Nucleus accumbens (tissue), 56 donors: ENCODE measurements at regions not wholly inside any gene's neighbourhood (a gene's known extent, or its start where the extent isn't known, plus 50 kb on each side); places are given as distances from the start of the nearest gene placed in this dataset.

ENCODE experiments used
- DNase-seq, 56 donors: peaks; one replicate each; lab custom pipeline; 2025; lab: John Stamatoyannopoulos, UW

DNA sequence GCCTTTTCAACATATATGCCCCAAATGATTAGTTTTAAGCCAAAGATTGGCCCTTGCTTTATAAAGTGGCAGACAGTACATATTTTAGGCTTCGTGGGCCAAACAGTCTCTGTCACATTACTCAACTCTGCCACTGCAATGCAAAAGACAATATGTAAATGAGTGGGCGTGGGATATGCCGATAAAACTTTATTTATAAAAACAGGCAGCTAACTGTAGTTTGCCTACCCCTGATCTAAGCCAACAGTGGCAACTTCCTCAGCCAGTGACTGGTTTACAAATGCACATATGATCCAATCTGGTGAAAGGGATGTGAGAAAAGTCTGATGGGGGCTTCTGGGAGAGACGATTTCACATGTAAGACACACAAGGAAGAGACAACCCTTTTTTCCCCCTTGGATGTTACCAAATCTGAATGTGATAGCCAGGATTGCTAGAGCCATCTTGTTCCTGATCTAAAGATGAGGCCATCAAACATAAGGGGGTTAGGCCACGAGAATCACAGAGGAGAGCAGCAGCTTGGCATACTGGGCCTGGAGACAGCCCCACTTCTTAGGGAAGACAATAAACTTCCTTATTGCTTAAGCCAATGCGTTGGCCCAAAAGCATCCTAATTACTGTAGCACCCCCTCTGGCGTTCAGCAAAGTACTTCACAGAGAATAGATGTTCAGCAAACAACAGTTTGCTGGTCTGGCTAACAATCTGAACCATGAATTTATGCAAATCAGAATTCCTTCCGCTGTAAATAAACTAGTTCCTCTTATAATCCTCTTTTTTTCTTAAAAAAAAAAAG lies 75.2 kb upstream of the TMCC3 start:
- peak in 6 of 56 donors; percentile 3 to 14 (median 8) for DNase-seq

DNA sequence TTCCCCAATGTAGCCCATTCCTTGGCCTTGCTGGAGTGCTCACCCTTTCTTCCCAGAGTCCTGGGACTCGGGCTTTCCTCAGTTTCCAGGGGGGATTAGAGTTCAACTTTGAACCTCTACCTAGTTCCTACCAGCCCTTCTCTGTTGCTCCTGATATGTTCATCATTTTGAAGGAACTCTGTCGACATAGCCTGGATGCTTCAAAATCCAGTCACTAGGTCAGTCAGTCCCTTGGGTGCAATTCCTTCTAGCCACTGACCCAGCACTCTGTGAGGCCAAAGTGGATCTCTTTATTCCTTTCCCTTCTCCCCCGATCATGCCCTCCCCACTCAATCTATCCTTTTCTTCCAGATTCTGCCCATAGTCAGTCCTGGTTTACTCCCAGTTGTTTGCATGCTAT lies 72.3 kb upstream of the TMCC3 start:
- DNase-seq = no peak

DNA sequence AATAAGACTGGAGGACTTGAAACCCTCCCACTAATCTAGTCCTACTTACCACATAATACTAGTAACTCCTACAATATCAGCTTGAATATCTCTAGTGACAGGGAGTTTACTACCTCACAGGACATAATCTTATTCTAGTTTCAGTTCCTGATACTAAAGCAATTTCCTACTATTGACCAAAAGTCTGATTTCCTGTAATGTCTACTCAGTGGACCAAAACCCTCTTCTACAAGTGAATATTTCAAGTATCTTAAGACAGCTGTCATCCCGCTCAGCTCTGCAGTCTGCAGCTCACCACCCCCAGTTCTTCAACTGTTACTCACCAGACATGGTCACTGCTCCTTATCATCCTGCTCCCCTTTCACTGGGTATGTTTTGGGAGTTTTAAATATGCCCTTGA lies 70.8 kb upstream of the TMCC3 start:
- DNase-seq = no peak

DNA sequence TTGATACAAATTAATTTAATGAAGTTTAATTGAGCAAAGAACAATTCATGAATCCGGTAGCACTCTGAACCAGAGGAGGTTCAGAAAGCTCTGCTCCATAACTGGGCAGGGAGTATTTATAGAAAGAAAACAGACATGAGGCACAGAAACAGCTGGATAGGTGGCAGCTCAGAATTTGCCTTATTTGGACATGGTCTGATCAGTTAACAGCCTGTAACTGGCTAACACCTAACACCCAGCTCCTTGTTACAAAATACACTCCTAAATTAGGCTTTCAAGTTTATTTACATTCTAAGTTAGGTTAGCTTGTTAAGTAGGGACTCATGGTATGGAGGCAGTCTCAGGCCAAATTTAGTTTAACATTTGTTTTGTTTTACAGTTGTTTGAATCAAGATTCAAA lies 67.8 kb upstream of the TMCC3 start:
- DNase-seq = no peak

DNA sequence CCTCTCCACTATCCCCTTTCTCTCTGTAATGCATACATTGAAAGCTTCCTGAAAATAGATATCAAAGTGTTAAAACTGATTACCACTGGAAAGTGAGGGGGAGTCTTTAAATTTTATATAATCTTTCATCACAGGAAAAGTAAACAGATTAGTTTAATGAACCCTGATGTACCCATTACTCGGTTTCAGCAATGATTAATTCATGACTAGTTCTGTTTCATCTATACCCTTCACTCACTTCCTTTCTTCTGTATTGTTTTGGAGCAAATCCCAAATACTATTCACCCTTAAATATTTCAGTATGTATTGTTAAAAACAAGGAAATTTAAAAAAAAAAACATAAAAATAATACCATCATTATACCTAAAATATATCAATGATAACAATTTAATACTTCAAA lies 67.3 kb upstream of the TMCC3 start:
- DNase-seq = no peak

DNA sequence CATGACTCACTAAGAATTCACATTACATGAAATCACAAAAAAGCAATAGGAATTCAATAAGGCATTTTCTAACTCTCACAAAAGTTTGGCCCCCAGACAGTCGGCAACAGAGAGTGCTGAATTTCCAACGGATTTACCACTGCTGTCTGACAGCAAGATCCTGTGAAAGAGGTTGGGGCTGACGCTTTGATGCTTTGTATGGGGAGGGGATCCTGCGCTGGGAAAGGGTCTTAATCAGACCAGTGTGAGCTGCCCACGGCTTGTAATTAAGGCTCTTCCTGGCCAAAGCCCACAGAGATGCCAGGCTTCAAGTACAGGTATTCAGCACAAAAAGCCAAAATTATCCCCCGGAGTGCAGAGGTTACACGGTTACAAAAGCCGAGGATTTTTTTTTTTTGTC lies 66.8 kb upstream of the TMCC3 start:
- DNase-seq = no peak

DNA sequence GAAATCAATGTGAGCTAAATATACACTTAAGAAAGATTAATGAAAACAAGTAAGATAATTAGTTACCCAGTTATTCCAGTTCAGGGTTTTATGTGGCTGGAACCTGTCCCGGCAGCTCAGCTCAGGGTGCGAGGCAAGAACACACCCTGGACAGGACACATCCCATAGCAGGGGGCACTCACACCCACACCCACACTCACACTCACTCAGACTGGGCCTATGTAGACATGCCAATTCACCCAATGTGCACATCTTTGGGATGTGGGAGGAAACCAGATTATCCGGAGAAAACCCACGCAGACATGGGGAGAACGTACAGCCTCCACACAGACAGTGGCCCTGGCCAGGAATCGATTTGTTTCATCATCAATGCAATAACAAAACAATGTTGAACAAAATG lies 66.0 kb upstream of the TMCC3 start:
- DNase-seq = no peak

DNA sequence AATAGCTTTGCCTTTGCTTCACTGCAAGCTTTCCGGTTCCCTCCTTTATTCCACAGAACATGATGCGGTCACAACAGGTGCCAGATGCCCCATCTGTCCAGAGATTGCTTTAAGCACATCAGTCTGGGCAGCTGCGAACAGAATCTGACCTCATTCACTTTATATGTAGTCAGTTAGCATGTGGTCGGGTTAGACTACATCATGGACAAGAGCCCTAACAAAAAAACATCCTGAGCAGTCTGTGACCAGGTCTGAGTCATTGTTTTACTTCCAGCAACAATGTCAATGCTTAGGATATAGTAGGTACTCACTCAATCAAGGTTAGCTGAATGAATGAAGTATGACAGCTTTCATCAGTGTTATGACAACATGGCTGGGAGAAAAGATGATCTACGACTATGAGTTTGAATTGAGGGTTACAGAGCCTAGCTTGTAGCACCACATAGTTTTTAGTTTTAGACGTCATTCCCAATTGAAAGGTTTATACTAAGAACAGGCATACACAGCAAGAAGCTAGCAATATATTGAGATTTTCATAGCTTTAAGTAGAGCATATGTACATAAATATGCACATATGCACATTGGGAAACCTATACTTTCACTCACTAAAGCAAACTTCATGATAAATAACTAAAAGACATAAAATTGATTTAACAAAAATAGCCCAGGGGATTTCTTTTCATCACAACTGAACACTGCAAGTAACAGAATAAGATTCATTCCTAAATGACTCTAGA lies 64.2 kb upstream of the TMCC3 start:
- no peak for DNase-seq

DNA sequence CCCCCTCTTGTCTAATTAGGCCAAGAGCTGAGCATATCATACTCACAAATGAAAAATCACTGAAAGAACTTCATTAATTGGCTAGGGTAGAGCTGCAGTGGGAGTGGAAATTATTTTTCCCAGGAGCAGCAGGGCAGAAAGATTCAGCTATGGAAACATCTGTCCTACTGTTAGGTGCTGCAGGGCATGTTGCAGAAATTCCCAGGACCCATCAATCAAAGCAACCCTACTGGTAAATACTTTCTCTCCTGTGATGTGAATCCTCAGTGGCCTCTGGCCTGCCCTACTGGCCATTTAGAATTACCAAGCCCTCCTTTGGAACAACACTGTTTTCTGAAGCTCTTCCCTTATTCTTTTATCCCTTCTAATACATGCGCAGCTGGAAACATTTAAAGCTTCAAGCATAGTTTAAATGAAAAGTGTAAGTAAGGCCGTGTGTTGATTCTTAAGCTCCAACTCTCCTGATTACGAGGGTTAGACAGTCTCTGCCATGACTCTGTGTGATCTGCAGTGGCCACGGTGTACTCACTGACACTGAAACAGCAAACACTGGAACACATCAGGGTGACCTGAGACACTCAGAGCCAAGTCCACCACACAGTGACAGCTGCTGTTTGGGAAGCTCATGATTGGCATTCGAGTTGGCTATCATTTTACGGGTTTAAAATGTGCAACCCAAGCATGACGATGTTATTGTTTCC lies 62.6 kb upstream of the TMCC3 start:
- DNase-seq = no peak

DNA sequence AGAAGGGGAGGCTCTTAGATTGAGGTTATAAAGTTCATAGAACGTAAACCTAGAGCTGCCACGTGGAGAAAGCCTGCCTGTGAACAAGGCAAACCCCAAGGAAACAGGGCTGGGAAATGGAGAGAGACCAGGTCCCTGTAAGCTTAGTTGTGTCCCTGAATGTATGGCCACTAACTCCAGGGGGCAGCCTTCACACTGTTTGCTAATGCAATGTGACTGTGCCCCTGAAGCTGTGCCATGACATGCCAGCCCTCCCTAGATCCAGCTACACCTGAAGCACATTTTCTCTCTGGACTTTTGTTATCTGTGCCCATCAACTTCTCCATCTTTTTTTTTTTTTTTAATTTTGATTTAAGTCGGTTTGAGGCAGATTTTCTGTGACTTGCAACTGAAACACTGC lies 60.6 kb upstream of the TMCC3 start:
- peak in 4 of 56 donors; percentile 1 to 22 (median 14) for DNase-seq

DNA sequence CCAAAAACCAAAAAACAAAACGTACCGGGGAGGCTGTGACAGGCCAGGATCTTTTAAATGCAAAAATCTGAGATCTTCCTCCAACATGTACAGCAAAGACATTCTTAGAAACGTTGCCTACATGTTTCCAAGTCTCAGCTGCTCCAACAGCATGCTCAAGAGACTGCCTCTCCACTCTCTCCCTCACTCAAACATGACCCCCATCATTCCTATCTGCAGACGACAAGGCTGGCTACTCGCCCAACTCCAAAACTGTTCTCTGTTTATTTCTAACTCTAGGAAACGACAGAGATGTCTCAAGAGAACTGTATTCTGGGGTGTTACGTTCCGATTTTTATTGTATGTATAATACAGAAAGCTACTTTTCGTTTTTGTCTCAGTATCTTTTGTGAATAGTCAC lies 57.5 kb upstream of the TMCC3 start:
- no peak for DNase-seq

DNA sequence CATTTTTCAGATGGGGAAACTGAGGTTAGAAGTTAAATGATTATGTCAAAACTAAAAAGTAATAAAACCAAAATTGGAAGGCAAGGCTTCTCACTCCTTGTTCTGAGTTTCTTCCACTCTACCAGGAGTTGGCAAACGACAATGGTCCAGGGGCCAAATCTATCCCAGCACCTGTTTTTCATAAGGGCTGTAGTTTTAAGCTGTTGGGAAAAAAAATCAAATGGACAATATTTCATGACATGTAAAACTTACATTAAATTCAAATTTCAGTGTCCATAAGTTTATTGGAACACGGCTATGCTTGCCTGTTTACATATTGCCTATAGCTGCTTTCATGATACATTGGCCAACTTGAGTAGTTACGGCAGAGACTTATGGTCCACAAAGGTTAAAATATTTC lies 56.7 kb upstream of the TMCC3 start:
- DNase-seq = no peak

DNA sequence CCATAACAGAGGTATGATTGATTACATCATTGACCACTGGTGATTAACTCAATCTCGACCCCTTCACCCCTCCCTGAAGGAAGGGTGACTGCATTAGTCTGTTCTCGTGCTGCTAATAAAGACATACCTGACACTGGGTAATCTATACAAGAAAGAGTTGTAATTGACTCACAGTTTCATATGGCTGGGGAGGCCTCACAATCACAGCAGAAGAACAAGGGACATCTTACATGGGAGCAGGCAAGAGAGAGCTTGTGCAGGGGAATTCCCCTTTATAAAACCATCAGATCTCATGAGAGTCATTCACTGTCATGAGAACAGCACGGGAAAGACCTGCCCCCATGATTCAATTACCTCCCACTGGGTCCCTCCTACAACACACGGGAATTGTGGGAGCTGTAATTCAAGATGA lies 55.9 kb upstream of the TMCC3 start:
- DNase-seq = no peak

DNA sequence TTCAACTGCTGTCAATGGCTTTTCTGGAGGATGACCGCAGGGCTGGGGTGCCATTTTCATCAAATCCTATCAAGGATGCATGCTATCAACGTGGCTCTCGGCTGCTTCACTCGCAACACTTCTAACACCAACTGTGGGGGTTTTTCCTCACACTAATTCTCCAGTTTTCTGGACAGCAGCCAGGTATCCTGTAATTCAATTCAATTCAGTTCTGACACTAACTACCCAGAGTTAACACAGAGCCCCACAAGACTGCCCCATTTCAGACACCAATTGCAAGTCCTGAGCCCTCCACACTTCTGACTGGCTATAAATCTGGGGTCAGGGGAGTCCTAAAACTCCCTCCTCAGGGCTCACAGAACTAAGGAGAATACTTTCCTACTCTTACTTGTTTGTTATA lies 55.3 kb upstream of the TMCC3 start:
- DNase-seq = no peak

DNA sequence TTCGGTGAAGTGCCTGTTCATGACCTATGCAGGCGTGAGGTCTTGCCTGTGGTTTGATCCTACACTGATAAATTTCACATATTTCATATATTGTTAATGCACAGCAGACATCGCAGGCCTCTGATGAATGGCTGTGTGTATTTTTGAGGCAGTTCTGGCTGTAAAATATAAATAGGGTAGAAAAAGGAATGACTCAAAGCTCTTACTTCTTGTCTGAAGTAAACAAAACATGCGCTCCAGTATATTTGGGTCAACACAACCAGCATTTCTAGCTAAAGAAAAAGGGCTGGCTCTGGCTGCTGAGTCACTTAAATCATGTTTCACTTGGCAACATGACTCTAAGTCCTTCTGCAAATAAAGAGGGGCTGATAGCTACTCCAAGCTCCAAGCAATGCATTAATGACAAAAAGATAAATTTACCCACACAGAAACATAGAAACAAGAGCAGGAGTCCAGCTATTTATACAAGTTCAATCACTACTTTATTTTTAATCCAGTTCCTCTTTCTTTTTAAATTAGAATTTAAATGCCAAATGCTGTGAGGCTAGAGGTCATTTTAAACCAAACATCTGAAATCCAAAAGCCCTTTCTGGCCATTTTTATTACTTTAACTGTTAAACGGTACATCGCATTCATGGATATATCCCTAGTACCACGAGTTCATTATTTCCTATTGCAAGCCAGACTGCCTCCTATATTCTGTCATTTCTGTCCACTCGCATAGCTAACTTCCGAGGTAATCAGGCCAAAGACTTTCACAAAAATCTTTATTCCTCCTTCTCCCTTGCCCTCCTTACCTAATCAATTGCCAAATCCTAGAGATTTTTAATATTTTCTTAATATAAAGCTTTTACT lies 54.3 kb upstream of the TMCC3 start:
- DNase-seq = peak in 1 of 56 donors; percentile 12

DNA sequence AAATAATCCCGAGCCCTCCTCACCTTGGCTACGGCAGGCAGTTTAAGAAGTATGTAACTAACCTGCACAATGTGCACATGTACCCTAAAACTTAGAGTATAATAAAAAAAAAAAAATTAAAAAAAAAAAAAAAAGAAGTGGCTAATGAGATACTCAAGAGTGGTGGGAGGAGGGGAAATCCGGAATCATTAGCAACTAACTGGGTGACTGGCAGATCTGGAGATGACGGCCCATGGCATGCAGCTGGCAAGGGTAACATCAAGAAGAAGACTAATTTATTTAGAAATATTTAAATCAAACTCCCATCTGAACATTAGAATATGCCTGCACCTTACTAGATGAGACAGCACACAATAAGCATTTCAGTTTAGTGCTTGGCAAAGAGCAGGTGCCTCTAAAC lies 52.3 kb upstream of the TMCC3 start:
- no peak for DNase-seq

DNA sequence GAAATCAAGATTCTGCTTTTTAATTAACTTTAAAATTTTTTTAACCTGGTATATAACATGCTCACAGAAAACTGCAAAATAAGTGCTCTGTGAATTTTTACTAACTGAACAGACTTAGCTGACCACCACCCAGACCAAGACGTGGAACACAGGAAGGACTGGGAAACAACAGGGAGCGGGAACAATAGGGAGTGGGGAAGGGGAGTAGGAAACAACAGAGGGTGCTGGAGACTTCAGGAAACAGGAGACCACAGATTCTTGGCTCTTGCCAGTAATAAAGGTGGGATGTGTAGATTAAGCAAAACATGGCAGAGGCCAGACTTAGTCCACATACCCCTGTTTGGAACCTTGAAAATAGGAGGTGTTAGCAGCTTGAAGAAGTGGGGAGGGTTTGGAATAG lies 51.4 kb upstream of the TMCC3 start:
- no peak for DNase-seq

DNA sequence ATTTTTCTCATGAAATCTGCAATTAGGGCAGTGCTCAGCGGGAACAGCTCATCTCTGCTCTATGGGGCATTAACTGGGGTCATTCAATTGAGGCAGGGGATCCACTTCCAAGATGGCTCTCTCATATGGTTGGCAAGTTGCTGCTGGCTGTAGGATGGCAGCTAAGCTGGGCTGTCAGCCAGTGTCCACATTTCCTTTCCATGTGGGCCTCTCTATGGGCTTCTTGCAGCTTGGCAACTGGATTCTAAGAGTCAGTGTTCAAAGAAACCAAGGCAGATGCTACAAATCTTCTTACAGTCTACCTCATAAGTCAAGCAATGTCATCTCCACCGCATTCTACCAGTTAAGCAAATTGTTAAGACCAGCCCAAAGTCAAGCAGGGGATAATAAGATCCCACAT lies 50.3 kb upstream of the TMCC3 start:
- no peak for DNase-seq
